ENCODE measurements at regions not wholly inside any gene's neighbourhood (a gene's known extent, or its start where the extent isn't known, plus 50 kb on each side); places are given as distances from the start of the nearest gene placed in this dataset.

GRCh38 chrX:39504850-39505259 is 592.9 kb downstream of the BCOR start:
- no peaks in the 10 kb centered on the region for H3K4me1 ChIP-seq
- intact Hi-C loops (cut with DNase I): no loop called here
- no peaks in the 10 kb centered on the region for H3K36me3 ChIP-seq
- no peak for ATAC-seq
- no peak overlapping the region for H3K4me3 ChIP-seq
- no peak for FAIRE-seq
- no peaks in the 10 kb centered on the region for H3K9me3 ChIP-seq
- no peak for DNase-seq
- peaks cover 0 to 8% (median 2%) of the 10 kb centered on the region in 4 donors for H3K27me3 ChIP-seq
- no peak for TF ChIP-seq CTCF (IDR thresholded peaks at IDR 0.05)
- 53 to 61% methylated on average over 5 of the region's 5 CpGs for WGBS, 2 donors
- no peak overlapping the region for H3K27ac ChIP-seq

GRCh38 chrX:39506131-39506530 is 591.6 kb downstream of the BCOR start:
- DNase-seq: no peak
- H3K4me3 ChIP-seq: no peak overlapping the region
- H3K9me3 ChIP-seq: no peaks in the 10 kb centered on the region
- 73 to 90% methylated on average over 9 of the region's 9 CpGs for WGBS, 2 donors
- no peaks in the 10 kb centered on the region for H3K4me1 ChIP-seq
- no peak for FAIRE-seq
- H3K36me3 ChIP-seq: no peaks in the 10 kb centered on the region
- H3K27ac ChIP-seq: no peak overlapping the region
- H3K27me3 ChIP-seq: peaks cover 0 to 8% (median 0%) of the 10 kb centered on the region in 4 donors
- no peak for ATAC-seq
- no peak for TF ChIP-seq CTCF (IDR thresholded peaks at IDR 0.05)
- intact Hi-C loops (cut with DNase I): no loop called here

GRCh38 chrX:39507034-39507433 is 590.7 kb downstream of the BCOR start:
- Histone ChIP-seq H3K27ac (no peak overlapping the region), H3K4me1 (no peaks in the 10 kb centered on the region), H3K4me3 (no peak overlapping the region), H3K36me3 (no peaks in the 10 kb centered on the region), H3K9me3 (no peaks in the 10 kb centered on the region), H3K27me3 (peaks cover 0 to 8% (median 0%) of the 10 kb centered on the region in 4 donors)
- DNase-seq (no peak), ATAC-seq (no peak), FAIRE-seq (no peak)
- no peak for TF ChIP-seq CTCF (IDR thresholded peaks at IDR 0.05)
- intact Hi-C loops (cut with DNase I): no loop called here
- 67 to 85% methylated on average over 8 of the region's 8 CpGs for WGBS, 2 donors

- H3K4me3 ChIP-seq: no peak overlapping the region
- DNase-seq (no peak), FAIRE-seq (no peak), ATAC-seq (no peak)
- no peaks in the 10 kb centered on the region for H3K9me3 ChIP-seq
- 78 to 85% methylated on average over 4 of the region's 4 CpGs for WGBS, 2 donors
- no peak overlapping the region for H3K27ac ChIP-seq
- H3K36me3 ChIP-seq: no peaks in the 10 kb centered on the region
- intact Hi-C loops (cut with DNase I): no loop called here
- peaks cover 0 to 8% (median 0%) of the 10 kb centered on the region in 4 donors for H3K27me3 ChIP-seq
- no peaks in the 10 kb centered on the region for H3K4me1 ChIP-seq
- no peak for TF ChIP-seq CTCF (IDR thresholded peaks at IDR 0.05)
Observed at GRCh38 chrX:39507617-39508299, 590.0 kb downstream of the BCOR start.

- Histone ChIP-seq H3K4me3 (no peak overlapping the region), H3K27ac (no peak overlapping the region), H3K36me3 (no peaks in the 10 kb centered on the region), H3K9me3 (no peaks in the 10 kb centered on the region), H3K4me1 (no peaks in the 10 kb centered on the region), H3K27me3 (peaks cover 0 to 8% (median under 1%) of the 10 kb centered on the region in 4 donors)
- no peak for TF ChIP-seq CTCF (IDR thresholded peaks at IDR 0.05)
- ATAC-seq (no peak), DNase-seq (no peak), FAIRE-seq (no peak)
- WGBS, 2 donors: 79 to 85% methylated on average over 4 of the region's 4 CpGs
- intact Hi-C loops (cut with DNase I): no loop called here
Observed at GRCh38 chrX:39508300-39508692, 589.5 kb downstream of the BCOR start.
